ENCODE measurements at regions not wholly inside any gene's neighbourhood (a gene's known extent, or its start where the extent isn't known, plus 50 kb on each side); places are given as distances from the start of the nearest gene placed in this dataset.

DNA sequence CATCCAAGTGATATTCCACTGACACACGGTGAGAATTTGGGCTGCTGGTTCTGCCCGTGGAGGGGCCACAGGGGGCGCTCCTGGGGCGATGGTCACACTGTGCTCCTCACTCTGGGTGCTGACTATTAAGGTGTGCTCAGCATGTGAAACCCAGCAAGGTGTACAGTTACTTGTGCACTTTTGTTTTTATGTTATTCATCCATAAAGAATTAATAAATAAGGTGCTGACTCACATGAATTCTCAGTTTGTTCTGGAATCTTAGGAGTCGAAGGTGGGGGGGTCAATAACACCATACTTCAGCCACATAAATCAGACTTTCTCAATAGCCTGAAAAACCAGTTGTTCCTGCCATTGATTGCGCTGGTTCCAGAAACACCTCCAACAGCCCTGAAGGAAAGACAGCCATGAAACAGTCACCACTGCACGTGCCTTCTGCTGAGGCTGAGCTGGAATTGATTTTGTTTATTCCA lies 53.5 kb upstream of the SPATA12 start:
- Histone ChIP-seq H3K9ac (ENCODE audit: low read depth, low read length) (peak overlapping the region; percentile 16; the same call in 1 of the 2 replicates), H3K27ac (ENCODE audit: low read length) (no peak overlapping the region)

DNA sequence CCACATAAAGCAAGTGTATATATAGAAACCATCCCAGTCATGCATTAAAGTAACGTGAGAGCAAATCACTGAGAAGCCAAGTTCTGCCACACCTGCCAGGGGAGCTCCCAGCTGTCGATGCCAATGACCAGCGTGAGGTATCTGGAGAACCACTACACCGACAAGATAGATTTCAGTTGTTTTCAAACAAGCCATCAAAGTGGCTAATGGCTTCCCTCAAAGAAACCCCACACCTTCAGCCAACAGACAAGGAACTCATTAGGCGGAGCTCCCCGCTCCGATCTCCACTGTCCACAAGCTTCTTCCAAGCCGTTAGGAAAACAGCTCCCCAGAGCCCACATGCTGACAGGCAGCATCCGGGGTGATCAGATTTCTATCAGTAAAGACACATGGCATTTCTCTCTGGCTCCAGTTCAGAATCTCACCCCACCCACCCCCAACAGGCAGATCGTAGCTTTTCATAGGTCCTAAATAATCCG lies 54.2 kb upstream of the SPATA12 start:
- Histone ChIP-seq H3K9ac (ENCODE audit: low read depth, low read length) (no peak overlapping the region), H3K4me2 (ENCODE audit: insufficient read depth, low read length) (no peak overlapping the region), H4K20me1 (ENCODE audit: insufficient read depth, low read length) (no peaks in the 10 kb centered on the region), H3K36me3 (ENCODE audit: insufficient read depth, low read length) (no peaks in the 10 kb centered on the region), H3K27ac (ENCODE audit: low read length) (no peak overlapping the region), H3K4me1 (ENCODE audit: insufficient read depth, low read length) (peaks cover 20% of the 10 kb centered on the region), H3K9me3 (ENCODE audit: insufficient read depth, low read length, severe bottlenecking) (no peaks in the 10 kb centered on the region), H3K79me2 (ENCODE audit: insufficient read depth, low read length) (no peaks in the 10 kb centered on the region), H2AFZ (ENCODE audit: low read depth, low read length) (no peak overlapping the region), H3K4me3 (ENCODE audit: low read depth in 1 of 2, low read length in 2 of 2) (no peak overlapping the region), H3K27me3 (ENCODE audit: insufficient read depth, low read length, poor library complexity) (peaks cover 5% of the 10 kb centered on the region)
- TF ChIP-seq EZH2 (IDR thresholded peaks at IDR 0.05; ENCODE audit: borderline replicate concordance, low read depth, low read length, severe bottlenecking) = no peak
- TF ChIP-seq, protein P1, sequence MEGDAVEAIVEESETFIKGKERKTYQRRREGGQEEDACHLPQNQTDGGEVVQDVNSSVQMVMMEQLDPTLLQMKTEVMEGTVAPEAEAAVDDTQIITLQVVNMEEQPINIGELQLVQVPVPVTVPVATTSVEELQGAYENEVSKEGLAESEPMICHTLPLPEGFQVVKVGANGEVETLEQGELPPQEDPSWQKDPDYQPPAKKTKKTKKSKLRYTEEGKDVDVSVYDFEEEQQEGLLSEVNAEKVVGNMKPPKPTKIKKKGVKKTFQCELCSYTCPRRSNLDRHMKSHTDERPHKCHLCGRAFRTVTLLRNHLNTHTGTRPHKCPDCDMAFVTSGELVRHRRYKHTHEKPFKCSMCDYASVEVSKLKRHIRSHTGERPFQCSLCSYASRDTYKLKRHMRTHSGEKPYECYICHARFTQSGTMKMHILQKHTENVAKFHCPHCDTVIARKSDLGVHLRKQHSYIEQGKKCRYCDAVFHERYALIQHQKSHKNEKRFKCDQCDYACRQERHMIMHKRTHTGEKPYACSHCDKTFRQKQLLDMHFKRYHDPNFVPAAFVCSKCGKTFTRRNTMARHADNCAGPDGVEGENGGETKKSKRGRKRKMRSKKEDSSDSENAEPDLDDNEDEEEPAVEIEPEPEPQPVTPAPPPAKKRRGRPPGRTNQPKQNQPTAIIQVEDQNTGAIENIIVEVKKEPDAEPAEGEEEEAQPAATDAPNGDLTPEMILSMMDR (IDR thresholded peaks at IDR 0.05; ENCODE audit: borderline replicate concordance, extremely low read depth, low read length, poor library complexity, severe bottlenecking) = no peak
- ATAC-seq (ENCODE audit: insufficient read depth, low read depth) (no peak), DNase-seq (no peak)

More for the DNA sequence above, 53.5 kb upstream of the SPATA12 start:
- Histone ChIP-seq H3K4me1 (ENCODE audit: insufficient read depth, low read length) (peaks cover 20% of the 10 kb centered on the region), H3K9me3 (ENCODE audit: insufficient read depth, low read length, severe bottlenecking) (no peaks in the 10 kb centered on the region), H2AFZ (ENCODE audit: low read depth, low read length) (peak overlapping the region; percentile 54; the same call in 1 of the 2 replicates), H3K4me2 (ENCODE audit: insufficient read depth, low read length) (peak overlapping the region; percentile 28; the same call in 1 of the 2 replicates), H3K79me2 (ENCODE audit: insufficient read depth, low read length) (no peaks in the 10 kb centered on the region), H3K36me3 (ENCODE audit: insufficient read depth, low read length) (no peaks in the 10 kb centered on the region), H4K20me1 (ENCODE audit: insufficient read depth, low read length) (no peaks in the 10 kb centered on the region), H3K27me3 (ENCODE audit: insufficient read depth, low read length, poor library complexity) (peaks cover 5% of the 10 kb centered on the region), H3K4me3 (ENCODE audit: low read depth in 1 of 2, low read length in 2 of 2) (no peak overlapping the region)
- no peak for TF ChIP-seq EZH2 (IDR thresholded peaks at IDR 0.05; ENCODE audit: borderline replicate concordance, low read depth, low read length, severe bottlenecking)
- TF ChIP-seq, protein P1 (IDR thresholded peaks at IDR 0.05; ENCODE audit: borderline replicate concordance, extremely low read depth, low read length, poor library complexity, severe bottlenecking) = peak; percentile 14
- DNase-seq = no peak
- ATAC-seq (ENCODE audit: insufficient read depth, low read depth) = peak; percentile 16; the same call in 2 of the 3 replicates

DNA sequence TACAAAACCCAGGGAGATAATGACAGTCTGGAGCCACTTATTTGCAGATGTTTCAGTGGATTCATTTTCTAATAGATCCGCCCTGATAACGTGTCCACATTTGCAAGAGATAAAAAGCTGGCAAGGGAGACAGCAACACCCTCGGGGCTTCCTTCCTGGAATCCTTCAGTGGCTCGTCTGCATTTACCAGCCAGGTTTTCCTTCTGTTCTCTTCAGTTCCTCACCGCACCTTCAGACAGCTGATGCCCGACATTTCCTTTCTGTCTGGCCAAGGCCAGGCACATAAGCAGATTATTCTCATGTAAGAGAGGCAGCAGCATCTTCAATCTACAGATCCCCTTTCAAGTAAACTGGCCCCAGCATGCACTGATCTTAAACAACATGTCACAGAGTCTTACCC lies 56.2 kb upstream of the SPATA12 start:
- H3K27me3 ChIP-seq (ENCODE audit: insufficient read depth, low read length, poor library complexity) = peaks cover 5% of the 10 kb centered on the region
- no peak overlapping the region for H3K9ac ChIP-seq (ENCODE audit: low read depth, low read length)
- TF ChIP-seq EZH2 (IDR thresholded peaks at IDR 0.05; ENCODE audit: borderline replicate concordance, low read depth, low read length, severe bottlenecking) = no peak
- TF ChIP-seq, protein P1 (IDR thresholded peaks at IDR 0.05; ENCODE audit: borderline replicate concordance, extremely low read depth, low read length, poor library complexity, severe bottlenecking) = no peak
- DNase-seq (no peak), ATAC-seq (ENCODE audit: insufficient read depth, low read depth) (no peak)
- no peaks in the 10 kb centered on the region for H3K9me3 ChIP-seq (ENCODE audit: insufficient read depth, low read length, severe bottlenecking)
- peaks cover 20% of the 10 kb centered on the region for H3K4me1 ChIP-seq (ENCODE audit: insufficient read depth, low read length)
- H2AFZ ChIP-seq (ENCODE audit: low read depth, low read length) = no peak overlapping the region
- H3K27ac ChIP-seq (ENCODE audit: low read length) = no peak overlapping the region
- no peak overlapping the region for H3K4me3 ChIP-seq (ENCODE audit: low read depth in 1 of 2, low read length in 2 of 2)
- no peak overlapping the region for H3K4me2 ChIP-seq (ENCODE audit: insufficient read depth, low read length)
- no peaks in the 10 kb centered on the region for H3K36me3 ChIP-seq (ENCODE audit: insufficient read depth, low read length)
- no peaks in the 10 kb centered on the region for H4K20me1 ChIP-seq (ENCODE audit: insufficient read depth, low read length)
- no peaks in the 10 kb centered on the region for H3K79me2 ChIP-seq (ENCODE audit: insufficient read depth, low read length)
